H9 (cell line): ENCODE measurements at regions not wholly inside any gene's neighbourhood (a gene's known extent, or its start where the extent isn't known, plus 50 kb on each side); places are given as distances from the start of the nearest gene placed in this dataset.

Experiments used
- DNase-seq: peaks from one replicate; pipeline ENCODE4 v3.0.0-alpha.2; 2017
- H2AFZ ChIP-seq: one replicate; pipeline ENCODE4 v1.6.1; 2013; ENCODE audit warnings: mild to moderate bottlenecking, low read length, control low read depth, moderate library complexity
- H2AK5ac ChIP-seq: 2 replicates; pipeline ENCODE4 v1.6.1; 2013; ENCODE audit warnings: low read length, control low read depth, mixed read lengths; ENCODE audit not compliant: insufficient read length
- H2BK120ac ChIP-seq: one replicate; pipeline ENCODE4 v1.6.1; 2013; ENCODE audit warnings: low read depth, mild to moderate bottlenecking, low read length, control low read depth, inconsistent platforms; ENCODE audit not compliant: poor library complexity, severe bottlenecking
- H2BK12ac ChIP-seq: 2 replicates; pipeline ENCODE4 v1.6.1; 2013; ENCODE audit warnings: low read length, control low read depth, mixed read lengths, low read depth; ENCODE audit not compliant: insufficient read length
- H2BK15ac ChIP-seq: 2 replicates; pipeline ENCODE4 v1.6.1; 2013; ENCODE audit warnings: low read depth, low read length, control low read depth
- H2BK20ac ChIP-seq: one replicate; pipeline ENCODE4 v1.6.1; 2013; ENCODE audit warnings: low read depth, mild to moderate bottlenecking, low read length, control low read depth, inconsistent platforms; ENCODE audit not compliant: poor library complexity, severe bottlenecking
- H2BK5ac ChIP-seq: 2 replicates; pipeline ENCODE4 v1.6.1; 2013; ENCODE audit warnings: low read length, control low read depth, mixed read lengths; ENCODE audit not compliant: insufficient read length
- H3K14ac ChIP-seq: 2 replicates; pipeline ENCODE4 v1.6.1; 2013; ENCODE audit warnings: low read length, control low read depth; ENCODE audit not compliant: insufficient read depth
- H3K18ac ChIP-seq: 2 replicates; pipeline ENCODE4 v1.6.1; 2013; ENCODE audit warnings: low read depth, mild to moderate bottlenecking, mixed read lengths, low read length, control low read depth; ENCODE audit not compliant: insufficient read length
- H3K23ac ChIP-seq: 2 replicates; pipeline ENCODE4 v1.6.1; 2013; ENCODE audit warnings: low read length, control low read depth, mixed read lengths, low read depth; ENCODE audit not compliant: insufficient read length
- H3K23me2 ChIP-seq: 2 replicates; pipeline ENCODE4 v1.6.1; 2013; ENCODE audit warnings: low read depth, mild to moderate bottlenecking, mixed read lengths, low read length, control low read depth; ENCODE audit not compliant: insufficient read length, poor library complexity, severe bottlenecking
- H3K27ac ChIP-seq: 2 replicates; pipeline ENCODE4 v1.5.1; 2013; ENCODE audit warnings: low read length, control low read depth, mixed read lengths, low read depth; ENCODE audit not compliant: insufficient read length
- H3K27me3 ChIP-seq: 2 replicates; pipeline ENCODE4 v1.6.1; 2013; ENCODE audit warnings: low read length, control low read depth, inconsistent platforms; ENCODE audit not compliant: insufficient read depth
- H3K4ac ChIP-seq: 2 replicates; pipeline ENCODE4 v1.6.1; 2013; ENCODE audit warnings: low read depth, mild to moderate bottlenecking, control low read depth, inconsistent platforms, low read length, moderate library complexity
- H3K4me1 ChIP-seq: 2 replicates; pipeline ENCODE4 v1.6.1; 2013; ENCODE audit warnings: low read length, control low read depth, inconsistent platforms; ENCODE audit not compliant: insufficient read depth
- H3K4me2 ChIP-seq: 2 replicates; pipeline ENCODE4 v1.6.1; 2013; ENCODE audit warnings: low read length, control low read depth, mixed read lengths; ENCODE audit not compliant: insufficient read length, insufficient read depth
- H3K56ac ChIP-seq: 2 replicates; pipeline ENCODE4 v1.6.1; 2013; ENCODE audit warnings: low read depth, mild to moderate bottlenecking, mixed read lengths, low read length, control low read depth; ENCODE audit not compliant: insufficient read length
- H3K79me1 ChIP-seq: 2 replicates; pipeline ENCODE4 v1.6.1; 2013; ENCODE audit warnings: low read depth, mild to moderate bottlenecking, moderate library complexity, low read length, control low read depth, inconsistent platforms; ENCODE audit not compliant: insufficient read depth, poor library complexity, severe bottlenecking
- H3K79me2 ChIP-seq: 2 replicates; pipeline ENCODE4 v1.6.1; 2013; ENCODE audit warnings: low read length, control low read depth, inconsistent platforms; ENCODE audit not compliant: insufficient read depth
- H3K9ac ChIP-seq: 2 replicates; pipeline ENCODE4 v1.6.1; 2013; ENCODE audit warnings: low read length, control low read depth, mixed read lengths; ENCODE audit not compliant: insufficient read length; ENCODE audit errors: extremely low read depth
- H3K9me3 ChIP-seq: one replicate; pipeline ENCODE4 v1.6.1; 2013; ENCODE audit warnings: low read depth, low read length, inconsistent platforms; ENCODE audit not compliant: control insufficient read depth
- H3T11ph ChIP-seq: one replicate; pipeline ENCODE4 v1.6.1; 2013; ENCODE audit warnings: mild to moderate bottlenecking, low read length, control low read depth, inconsistent platforms
- H4K20me1 ChIP-seq: one replicate; pipeline ENCODE4 v1.6.1; 2013; ENCODE audit not compliant: control insufficient read depth, insufficient read length, insufficient read depth
- H4K5ac ChIP-seq: 2 replicates; pipeline ENCODE4 v1.6.1; 2013; ENCODE audit warnings: low read depth, mild to moderate bottlenecking, mixed read lengths, low read length, control low read depth; ENCODE audit not compliant: insufficient read length
- H4K8ac ChIP-seq: replicated peaks from 2 replicates; pipeline ENCODE4 v1.6.1; 2013; ENCODE audit warnings: low read length, control low read depth, mixed read lengths, low read depth; ENCODE audit not compliant: insufficient read length
- H4K91ac ChIP-seq: 2 replicates; pipeline ENCODE4 v1.6.1; 2013; ENCODE audit warnings: low read depth, mild to moderate bottlenecking, moderate library complexity, mixed read lengths, low read length, control low read depth; ENCODE audit not compliant: insufficient read length
- H3K27ac Mint-ChIP-seq, 3 experiments: 2 replicates in 2 of 3; 3 replicates in 1 of 3; pipeline ENCODE4 v1.8.0; 2020 to 2021; ENCODE audit warnings: mixed read lengths in 3 of 3, mild to moderate bottlenecking in 1 of 3, moderate library complexity in 1 of 3
- H3K27me3 Mint-ChIP-seq: 2 replicates; pipeline ENCODE4 v1.8.0; 2021; ENCODE audit warnings: low read depth, mild to moderate bottlenecking, moderate library complexity, mixed read lengths
- H3K36me3 Mint-ChIP-seq, 3 experiments: 2 replicates in 2 of 3; 3 replicates in 1 of 3; pipeline ENCODE4 v1.8.0; 2020 to 2021; ENCODE audit warnings: low read depth in 3 of 3, mixed read lengths in 3 of 3; ENCODE audit not compliant: insufficient read depth in 1 of 3
- H3K4me1 Mint-ChIP-seq, 2 experiments: 2 replicates each; pipeline ENCODE4 v1.8.0; 2020; ENCODE audit warnings: mixed read lengths in 2 of 2
- H3K4me3 Mint-ChIP-seq, 2 experiments: 2 replicates in 1 of 2; 3 replicates in 1 of 2; pipeline ENCODE4 v1.8.0; 2020 to 2021; ENCODE audit warnings: mild to moderate bottlenecking in 2 of 2, mixed read lengths in 2 of 2, moderate library complexity in 1 of 2
- H3K9me3 Mint-ChIP-seq, 2 experiments: 2 replicates in 1 of 2; 3 replicates in 1 of 2; pipeline ENCODE4 v1.8.0; 2020; ENCODE audit warnings: mild to moderate bottlenecking in 2 of 2, mixed read lengths in 2 of 2, moderate library complexity in 1 of 2
- CTCF ChIP-seq: fragments of 200-600 bp; sonication (generic); conservative IDR thresholded peaks from 3 replicates; pipeline ENCODE4 v1.8.0; 2021; ENCODE audit warnings: antibody characterized with exemption, mild to moderate bottlenecking
- WGBS: extraction: QIAGEN DNeasy Blood & Tissue Kit; methylation state at CpG from one replicate; pipeline ENCODE4 v1.1.7; 2013; ENCODE audit warnings: missing lambda C conversion rate, low lambda C conversion rate, mixed read lengths; ENCODE audit not compliant: insufficient read length; ENCODE audit errors: extremely low coverage; 5-methylcytosine and 5-hydroxymethylcytosine counted together

- H3K4me1 Mint-ChIP-seq: peaks cover 13 to 33% of the 10 kb centered on the region in 2 experiments
- TF ChIP-seq CTCF: no peak
- Histone ChIP-seq H3K27ac (no peak overlapping the region), H4K8ac (no peak overlapping the region), H3K18ac (no peak overlapping the region), H3K23me2 (no peaks in the 10 kb centered on the region), H3T11ph (no peak overlapping the region), H2AK5ac (no peak overlapping the region), H2BK15ac (no peak overlapping the region), H3K56ac (no peak overlapping the region), H3K79me1 (no peaks in the 10 kb centered on the region), H3K14ac (no peak overlapping the region), H3K9ac (no peak overlapping the region), H4K5ac (no peak overlapping the region), H3K79me2 (no peaks in the 10 kb centered on the region), H2BK20ac (no peak overlapping the region), H2AFZ (no peak overlapping the region), H3K23ac (no peak overlapping the region), H3K4me2 (no peak overlapping the region), H3K4ac (no peak overlapping the region), H4K20me1 (no peaks in the 10 kb centered on the region), H2BK12ac (no peak overlapping the region), H3K9me3 (no peaks in the 10 kb centered on the region), H4K91ac (no peak overlapping the region), H2BK120ac (no peak overlapping the region), H3K27me3 (peaks cover 2% of the 10 kb centered on the region; the same call in 1 of the 2 replicates), H3K4me1 (peaks cover 2% of the 10 kb centered on the region; the same call in 1 of the 2 replicates), H2BK5ac (no peak overlapping the region)
- WGBS: no CpG with 5 or more reads among the region's 1 CpG
- DNase-seq: no peak
- H3K27ac Mint-ChIP-seq: no peak overlapping the region
- H3K27me3 Mint-ChIP-seq: peaks cover 29% of the 10 kb centered on the region
- H3K9me3 Mint-ChIP-seq: no peaks in the 10 kb centered on the region
- H3K36me3 Mint-ChIP-seq: no peaks in the 10 kb centered on the region
- no peak overlapping the region for H3K4me3 Mint-ChIP-seq
Measured at GRCh38 chr16:65219786-65220185, 97.9 kb upstream of the CDH11 start.
